Heart left ventricle (tissue), 13 donors: ENCODE measurements at regions not wholly inside any gene's neighbourhood (a gene's known extent, or its start where the extent isn't known, plus 50 kb on each side); places are given as distances from the start of the nearest gene placed in this dataset.

ENCODE experiments used
- CTCF ChIP-seq, 12 donors: fragments of 200-600 bp; sonication (generic) in 4 of 12; IDR thresholded peaks; one replicate each; pipeline versions ENCODE4 v1.5.0 to v1.8.0; 2018 to 2022; ENCODE audit warnings: antibody characterized with exemption in 12 of 12, mild to moderate bottlenecking in 5 of 12
- POLR2A ChIP-seq, 2 donors: fragments of 450-650 bp; IDR thresholded peaks; one replicate each; pipeline ENCODE4 v1.6.1; 2017; ENCODE audit warnings: antibody characterized with exemption in 2 of 2, mild to moderate bottlenecking in 2 of 2, moderate library complexity in 2 of 2
- donor health status: ischemic (EF 13 %, LVEDD 7.1; RV severe dilation, severe dysfunction).
- donor health status: DM: no; HTN: yes; CAD: no.
- donor health status: DM: no; HTN: no; CAD: no.
- donor health status: ischemic (EF 25% LVEDD 6.9; RV normal size, moderate dysfunction).
- donor health status: ischemic (EF 25% LVEDD 5.7; RV mildly dilated, moderate dysfunction).
- donor health status: ischemic (EF 35%, LVEDD 5.7; RV mildly dilated, moderate dysfunction).
- donor health status: nonischemic (EF 11% LVEDD 7.7; RV severe dilation, severe dysfunction).
- donor health status: DM: yes; HTN: yes; CAD: no.
- donor health status: PGD.
- donor health status: ischemic (EF 29% LVEDD 5.4; RV normal size, mild dysfunction).
- donor health status: nonischemic (EF 23%, LVEDD 6.1; RV moderate dilation, normal function).

GRCh38 chr4:186807808-186808629, 84.4 kb upstream of the FAT1 start:
- TF ChIP-seq CTCF (IDR thresholded peaks at IDR 0.05) (no peak), POLR2A (IDR thresholded peaks at IDR 0.05) (no peak)
